ENCODE measurements at regions not wholly inside any gene's neighbourhood (a gene's known extent, or its start where the extent isn't known, plus 50 kb on each side); places are given as distances from the start of the nearest gene placed in this dataset.

DNA sequence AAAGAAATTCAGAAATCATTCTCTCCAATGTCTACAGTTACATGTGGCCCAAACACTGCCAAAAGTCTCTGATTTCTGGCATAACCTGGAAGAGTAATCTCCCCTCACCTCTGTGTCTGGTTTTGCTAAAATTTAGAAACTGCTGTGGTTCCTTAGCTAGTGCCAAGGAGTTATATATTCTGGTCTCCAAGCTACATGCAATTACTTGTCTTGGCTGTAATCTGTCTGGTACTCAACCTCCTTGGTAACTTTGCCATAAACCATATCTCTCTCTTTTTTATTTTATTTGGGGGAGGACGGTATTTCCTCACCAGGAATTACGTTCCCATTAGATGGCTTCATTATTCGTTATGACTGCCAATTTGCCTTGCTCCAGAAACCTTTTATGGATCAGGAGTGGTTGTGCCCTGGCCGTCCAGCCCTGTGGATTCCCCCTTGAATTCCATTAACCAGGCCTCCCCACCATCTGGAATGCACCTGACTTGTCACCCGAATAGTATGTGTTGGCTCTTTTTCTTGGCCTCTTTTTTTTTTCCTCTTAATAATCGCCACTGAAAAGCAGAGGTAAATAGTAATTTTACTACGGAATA, 400.0 kb downstream of the CD83 start:
- TF ChIP-seq CREB5 (CRISPR knock-in tag; IDR thresholded peaks at IDR 0.05; ENCODE audit: low read depth) (no peak), BACH2 (CRISPR knock-in tag; IDR thresholded peaks at IDR 0.05; ENCODE audit: borderline replicate concordance) (no peak), ZFP3 (CRISPR knock-in tag; IDR thresholded peaks at IDR 0.05) (no peak), ZFP30 (CRISPR knock-in tag; IDR thresholded peaks at IDR 0.05) (no peak), ZNF70 (CRISPR knock-in tag; IDR thresholded peaks at IDR 0.05) (no peak), ZNF8 (CRISPR knock-in tag; IDR thresholded peaks at IDR 0.05) (no peak), ZC3H10 (CRISPR knock-in tag; IDR thresholded peaks at IDR 0.05) (no peak), PPARA (CRISPR knock-in tag; IDR thresholded peaks at IDR 0.05; ENCODE audit: borderline replicate concordance) (no peak), ARNTL (CRISPR knock-in tag; IDR thresholded peaks at IDR 0.05; ENCODE audit: borderline replicate concordance, low read depth) (no peak), ZNF565 (CRISPR knock-in tag; conservative IDR thresholded peaks at IDR 0.05; ENCODE audit: low read depth) (no peak)
- TF ChIP-seq, protein P1, sequence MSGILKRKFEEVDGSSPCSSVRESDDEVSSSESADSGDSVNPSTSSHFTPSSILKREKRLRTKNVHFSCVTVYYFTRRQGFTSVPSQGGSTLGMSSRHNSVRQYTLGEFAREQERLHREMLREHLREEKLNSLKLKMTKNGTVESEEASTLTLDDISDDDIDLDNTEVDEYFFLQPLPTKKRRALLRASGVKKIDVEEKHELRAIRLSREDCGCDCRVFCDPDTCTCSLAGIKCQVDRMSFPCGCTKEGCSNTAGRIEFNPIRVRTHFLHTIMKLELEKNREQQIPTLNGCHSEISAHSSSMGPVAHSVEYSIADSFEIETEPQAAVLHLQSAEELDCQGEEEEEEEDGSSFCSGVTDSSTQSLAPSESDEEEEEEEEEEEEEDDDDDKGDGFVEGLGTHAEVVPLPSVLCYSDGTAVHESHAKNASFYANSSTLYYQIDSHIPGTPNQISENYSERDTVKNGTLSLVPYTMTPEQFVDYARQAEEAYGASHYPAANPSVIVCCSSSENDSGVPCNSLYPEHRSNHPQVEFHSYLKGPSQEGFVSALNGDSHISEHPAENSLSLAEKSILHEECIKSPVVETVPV (CRISPR knock-in tag; IDR thresholded peaks at IDR 0.05) = no peak
- TF ChIP-seq, protein P2, sequence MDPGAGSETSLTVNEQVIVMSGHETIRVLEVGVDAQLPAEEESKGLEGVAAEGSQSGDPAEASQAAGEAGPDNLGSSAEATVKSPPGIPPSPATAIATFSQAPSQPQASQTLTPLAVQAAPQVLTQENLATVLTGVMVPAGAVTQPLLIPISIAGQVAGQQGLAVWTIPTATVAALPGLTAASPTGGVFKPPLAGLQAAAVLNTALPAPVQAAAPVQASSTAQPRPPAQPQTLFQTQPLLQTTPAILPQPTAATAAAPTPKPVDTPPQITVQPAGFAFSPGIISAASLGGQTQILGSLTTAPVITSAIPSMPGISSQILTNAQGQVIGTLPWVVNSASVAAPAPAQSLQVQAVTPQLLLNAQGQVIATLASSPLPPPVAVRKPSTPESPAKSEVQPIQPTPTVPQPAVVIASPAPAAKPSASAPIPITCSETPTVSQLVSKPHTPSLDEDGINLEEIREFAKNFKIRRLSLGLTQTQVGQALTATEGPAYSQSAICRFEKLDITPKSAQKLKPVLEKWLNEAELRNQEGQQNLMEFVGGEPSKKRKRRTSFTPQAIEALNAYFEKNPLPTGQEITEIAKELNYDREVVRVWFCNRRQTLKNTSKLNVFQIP (CRISPR knock-in tag; IDR thresholded peaks at IDR 0.05; ENCODE audit: borderline replicate concordance, low read depth) = no peak
